SK-N-MC (cell line): ENCODE measurements at regions not wholly inside any gene's neighbourhood (a gene's known extent, or its start where the extent isn't known, plus 50 kb on each side); places are given as distances from the start of the nearest gene placed in this dataset.

Experiments
- EZH2 ChIP-seq: fragments of 200-600 bp; sonication (generic); IDR thresholded peaks from one replicate; pipeline ENCODE4 v1.6.1; 2017; ENCODE audit warnings: antibody characterized with exemption
- POLR2AphosphoS5 ChIP-seq: IDR thresholded peaks from 2 replicates; pipeline ENCODE4 v1.6.1; 2012; ENCODE audit warnings: mild to moderate bottlenecking, low read depth, low read length, borderline replicate concordance

DNA sequence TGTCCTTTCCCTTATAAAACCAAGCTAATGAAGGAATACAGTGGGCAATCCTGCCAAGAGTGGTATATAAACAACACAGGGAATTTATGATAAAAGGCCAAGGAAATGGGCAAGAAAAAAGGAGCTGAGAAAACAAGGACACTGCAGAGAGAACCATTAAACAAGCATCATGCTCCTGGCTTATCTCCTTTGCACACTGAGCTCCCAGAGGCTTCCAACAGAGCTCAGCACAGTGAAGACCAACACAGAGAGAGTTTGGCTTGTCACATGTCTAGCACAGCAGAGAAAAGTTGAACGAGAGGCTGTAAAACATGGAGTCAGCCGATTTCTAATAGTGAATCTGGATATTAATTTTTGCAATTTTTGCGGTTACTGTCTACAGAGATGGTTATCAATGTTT, 68.0 kb upstream of the KLF7 start:
- TF ChIP-seq POLR2AphosphoS5, result no peak
- no peak for TF ChIP-seq EZH2
